ENCODE measurements at regions not wholly inside any gene's neighbourhood (a gene's known extent, or its start where the extent isn't known, plus 50 kb on each side); places are given as distances from the start of the nearest gene placed in this dataset.
"Not testable (repeated sequence)": the region's sequence is repeated elsewhere in the genome, so short reads cannot be mapped to it uniquely, and the experiment has no call there.

DNA sequence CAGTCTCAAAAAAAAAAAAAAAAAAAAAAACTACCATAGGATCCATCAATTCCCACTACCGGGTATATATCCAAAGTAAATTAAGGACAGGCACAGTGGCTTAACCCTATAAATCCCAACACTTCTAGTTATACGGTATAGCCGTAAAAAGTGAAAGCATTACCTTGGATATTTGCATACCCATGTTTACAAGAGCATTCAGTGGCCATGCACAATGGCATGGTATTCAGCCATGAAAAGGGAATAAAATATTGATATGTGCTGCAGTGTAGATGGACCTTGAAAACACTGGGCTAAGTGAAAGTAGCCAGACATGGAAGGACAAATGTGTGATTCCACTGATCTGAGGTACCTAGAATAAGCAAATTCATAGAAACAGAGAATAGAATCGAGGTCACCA lies 111.8 kb upstream of the CAB39 start:
- peaks cover 43% of the 10 kb centered on the region for H3K36me3 Mint-ChIP-seq (ENCODE audit: low read depth)
- CTCF ChIA-PET = interaction anchor here (1.1 to 2.2 kb wide), 2 partner anchors 10 to 12 kb away, joined by 4 to 11 read pairs; no protein-coding TSS in a partner anchor
- H3K4me1 Mint-ChIP-seq = peaks cover 94% of the 10 kb centered on the region
- intact Hi-C loops (cut with micrococcal nuclease) = loop anchor here (2.0 kb wide), 1 partner anchor 36 kb away; no protein-coding TSS in a partner anchor
- peak overlapping the region; percentile 96 for H3K27ac Mint-ChIP-seq
- POLR2A ChIA-PET = interaction anchor here (0.7 to 4.7 kb wide), 13 partner anchors 7 to 398 kb away, joined by 3 to 64 read pairs (median 18); partner anchors contain the start of gene SP100
- TF ChIP-seq, protein P1, sequence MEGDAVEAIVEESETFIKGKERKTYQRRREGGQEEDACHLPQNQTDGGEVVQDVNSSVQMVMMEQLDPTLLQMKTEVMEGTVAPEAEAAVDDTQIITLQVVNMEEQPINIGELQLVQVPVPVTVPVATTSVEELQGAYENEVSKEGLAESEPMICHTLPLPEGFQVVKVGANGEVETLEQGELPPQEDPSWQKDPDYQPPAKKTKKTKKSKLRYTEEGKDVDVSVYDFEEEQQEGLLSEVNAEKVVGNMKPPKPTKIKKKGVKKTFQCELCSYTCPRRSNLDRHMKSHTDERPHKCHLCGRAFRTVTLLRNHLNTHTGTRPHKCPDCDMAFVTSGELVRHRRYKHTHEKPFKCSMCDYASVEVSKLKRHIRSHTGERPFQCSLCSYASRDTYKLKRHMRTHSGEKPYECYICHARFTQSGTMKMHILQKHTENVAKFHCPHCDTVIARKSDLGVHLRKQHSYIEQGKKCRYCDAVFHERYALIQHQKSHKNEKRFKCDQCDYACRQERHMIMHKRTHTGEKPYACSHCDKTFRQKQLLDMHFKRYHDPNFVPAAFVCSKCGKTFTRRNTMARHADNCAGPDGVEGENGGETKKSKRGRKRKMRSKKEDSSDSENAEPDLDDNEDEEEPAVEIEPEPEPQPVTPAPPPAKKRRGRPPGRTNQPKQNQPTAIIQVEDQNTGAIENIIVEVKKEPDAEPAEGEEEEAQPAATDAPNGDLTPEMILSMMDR (IDR thresholded peaks at IDR 0.05) = no peak
- peaks cover 25% of the 10 kb centered on the region for H3K9me3 Mint-ChIP-seq
- no peak for DNase-seq
- peak overlapping the region; percentile 52 for H3K4me3 Mint-ChIP-seq
- H3K27me3 Mint-ChIP-seq = no peaks in the 10 kb centered on the region
- ATAC-seq (ENCODE audit: low read depth) = no peak

DNA sequence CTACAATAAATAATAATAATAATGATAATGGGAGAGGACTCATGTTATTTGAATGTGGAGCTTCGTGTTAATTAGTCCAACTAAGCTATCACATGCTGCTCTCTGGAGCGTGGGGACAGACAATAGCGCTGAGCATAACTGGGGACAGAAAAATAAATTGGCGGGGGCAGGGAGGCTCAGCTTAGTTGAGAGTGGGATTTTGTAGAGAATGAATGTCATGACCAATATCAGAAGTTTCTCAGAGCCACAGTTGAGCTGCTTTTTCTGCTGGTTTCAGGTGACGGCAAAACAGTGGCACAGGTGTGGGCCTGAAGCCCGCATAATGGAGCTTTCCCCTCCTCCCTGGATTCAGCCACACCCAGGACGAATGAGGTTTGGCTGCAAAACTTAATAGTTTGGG lies 111.1 kb upstream of the CAB39 start:
- Mint-ChIP-seq H3K36me3 (ENCODE audit: low read depth) (peaks cover 48% of the 10 kb centered on the region), H3K4me3 (peak overlapping the region; percentile 16), H3K27ac (peak overlapping the region; percentile 96), H3K27me3 (no peaks in the 10 kb centered on the region), H3K4me1 (peaks cover 94% of the 10 kb centered on the region), H3K9me3 (peaks cover 31% of the 10 kb centered on the region)
- intact Hi-C loops (cut with micrococcal nuclease) = loop anchor here (2.0 kb wide), 1 partner anchor 37 kb away; no protein-coding TSS in a partner anchor
- TF ChIP-seq, protein P1 (IDR thresholded peaks at IDR 0.05) = no peak
- POLR2A ChIA-PET = interaction anchor here (0.7 to 4.7 kb wide), 20 partner anchors 8 to 399 kb away, joined by 3 to 64 read pairs (median 4); partner anchors contain the start of genes SP100, SP140 and SP140L
- no peak for DNase-seq
- CTCF ChIA-PET = interaction anchor here (1.1 to 2.2 kb wide), 2 partner anchors 9 to 13 kb away, joined by 4 to 11 read pairs; no protein-coding TSS in a partner anchor
- peak; percentile 30 for ATAC-seq (ENCODE audit: low read depth)

GRCh38 chr2:230602562-230603230 lies 109.9 kb upstream of the CAB39 start:
- H3K4me3 Mint-ChIP-seq = peak overlapping the region; percentile 66
- ChIA-PET CTCF (interaction anchor here (0.7 to 2.2 kb wide), 6 partner anchors 8 to 400 kb away, joined by 3 to 11 read pairs (median 3); no protein-coding TSS in a partner anchor), POLR2A (interaction anchor here (0.5 to 4.7 kb wide), 28 partner anchors 8 to 534 kb away, joined by 3 to 64 read pairs (median 5); partner anchors contain the start of genes SLC16A14, SP100, SP110 and SP140L)
- ATAC-seq (ENCODE audit: low read depth) (peak; percentile 80), DNase-seq (peak; percentile 41)
- peaks cover 94% of the 10 kb centered on the region for H3K4me1 Mint-ChIP-seq
- no peaks in the 10 kb centered on the region for H3K27me3 Mint-ChIP-seq
- H3K36me3 Mint-ChIP-seq (ENCODE audit: low read depth) = peaks cover 58% of the 10 kb centered on the region
- H3K9me3 Mint-ChIP-seq = peaks cover 32% of the 10 kb centered on the region
- TF ChIP-seq, protein P1 (IDR thresholded peaks at IDR 0.05) = no peak
- intact Hi-C loops (cut with micrococcal nuclease) = loop anchor here (1.0 kb wide), 2 partner anchors 13 to 19 kb away; no protein-coding TSS in a partner anchor
- peak overlapping the region; percentile 96 for H3K27ac Mint-ChIP-seq

DNA sequence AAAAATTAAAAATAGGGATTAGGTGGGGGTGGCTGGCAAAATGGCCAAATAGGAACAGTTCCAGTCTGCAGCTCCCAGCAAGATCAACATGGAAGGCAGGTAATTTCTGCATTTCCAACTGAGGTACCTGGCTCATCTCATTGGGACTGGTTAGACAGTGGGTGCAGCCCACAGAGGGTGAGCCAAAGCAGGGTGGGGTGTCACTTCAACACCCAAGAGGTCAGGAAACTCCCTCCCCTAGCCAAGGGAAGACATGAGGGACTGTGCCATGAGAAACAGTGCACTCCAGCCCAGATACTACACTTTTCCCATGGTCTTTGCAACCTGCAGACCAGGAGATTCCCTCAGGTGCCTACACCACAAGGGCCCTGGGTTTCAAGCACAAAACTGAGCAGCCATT lies 109.3 kb upstream of the CAB39 start:
- H3K4me3 Mint-ChIP-seq; H3K27me3 Mint-ChIP-seq; DNase-seq; ATAC-seq (ENCODE audit: low read depth); intact Hi-C loops (cut with micrococcal nuclease): not testable (repeated sequence)
- Mint-ChIP-seq H3K9me3 (peaks cover 31% of the 10 kb centered on the region), H3K4me1 (peaks cover 94% of the 10 kb centered on the region), H3K27ac (peak overlapping the region; percentile 96), H3K36me3 (ENCODE audit: low read depth) (peaks cover 57% of the 10 kb centered on the region)
- ChIA-PET CTCF (interaction anchor here (0.9 to 2.2 kb wide), 5 partner anchors 7 to 401 kb away, joined by 3 to 11 read pairs (median 3); no protein-coding TSS in a partner anchor), POLR2A (interaction anchor here (0.9 to 4.7 kb wide), 13 partner anchors 10 to 401 kb away, joined by 3 to 64 read pairs (median 9); partner anchors contain the start of genes SP100 and SP140L)

GRCh38 chr2:230604158-230604557 lies 108.5 kb upstream of the CAB39 start:
- DNase-seq; ATAC-seq (ENCODE audit: low read depth); H3K27me3 Mint-ChIP-seq; CTCF ChIA-PET; intact Hi-C loops (cut with micrococcal nuclease): not testable (repeated sequence)
- H3K4me1 Mint-ChIP-seq = peaks cover 95% of the 10 kb centered on the region
- H3K27ac Mint-ChIP-seq = peak overlapping the region; percentile 96
- POLR2A ChIA-PET = interaction anchor here (0.5 to 4.7 kb wide), 6 partner anchors 11 to 188 kb away, joined by 6 to 64 read pairs (median 32); partner anchors contain the start of gene SP100
- H3K4me3 Mint-ChIP-seq = peak overlapping the region; percentile 25
- peaks cover 32% of the 10 kb centered on the region for H3K9me3 Mint-ChIP-seq
- H3K36me3 Mint-ChIP-seq (ENCODE audit: low read depth) = peaks cover 63% of the 10 kb centered on the region
